ENCODE measurements at regions not wholly inside any gene's neighbourhood (a gene's known extent, or its start where the extent isn't known, plus 50 kb on each side); places are given as distances from the start of the nearest gene placed in this dataset.

DNA sequence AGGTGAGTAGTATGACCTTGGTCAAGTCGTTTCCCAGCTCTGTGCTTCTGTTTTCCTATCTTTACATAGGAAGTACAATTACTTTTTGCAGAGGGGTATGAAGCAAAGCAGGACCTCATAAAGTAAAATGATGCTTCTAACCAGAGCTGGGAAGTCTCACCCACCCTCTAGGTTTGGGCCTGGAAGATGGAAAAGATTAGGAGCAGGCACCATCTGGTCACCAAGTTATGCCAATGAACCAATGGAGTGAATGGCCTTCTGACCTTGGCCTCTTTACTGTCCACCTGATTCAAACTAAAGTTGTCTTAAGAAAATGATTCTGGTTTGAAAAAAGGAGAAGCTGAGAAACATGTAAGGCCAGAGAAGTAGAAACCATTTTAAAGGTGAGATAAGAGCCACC lies 68.9 kb upstream of the CTNNBL1 start (continued):
- TF ChIP-seq, protein P1, sequence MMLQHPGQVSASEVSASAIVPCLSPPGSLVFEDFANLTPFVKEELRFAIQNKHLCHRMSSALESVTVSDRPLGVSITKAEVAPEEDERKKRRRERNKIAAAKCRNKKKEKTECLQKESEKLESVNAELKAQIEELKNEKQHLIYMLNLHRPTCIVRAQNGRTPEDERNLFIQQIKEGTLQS (IDR thresholded peaks at IDR 0.05; ENCODE audit: insufficient read depth, low read depth, low read length) = no peak
- TF ChIP-seq, protein P2, sequence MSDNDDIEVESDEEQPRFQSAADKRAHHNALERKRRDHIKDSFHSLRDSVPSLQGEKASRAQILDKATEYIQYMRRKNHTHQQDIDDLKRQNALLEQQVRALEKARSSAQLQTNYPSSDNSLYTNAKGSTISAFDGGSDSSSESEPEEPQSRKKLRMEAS (IDR thresholded peaks at IDR 0.05) = no peak

Data from H1 (cell line).